ENCODE measurements at regions not wholly inside any gene's neighbourhood (a gene's known extent, or its start where the extent isn't known, plus 50 kb on each side); places are given as distances from the start of the nearest gene placed in this dataset.

GRCh38 chr18:35868915-35869314, 103.6 kb upstream of the RMP24 start:
- no peak overlapping the region for H3K27ac ChIP-seq (ENCODE audit: insufficient read depth, low read length)
- no peak overlapping the region for H2AFZ ChIP-seq (ENCODE audit: low read length)
- no peaks in the 10 kb centered on the region for H3K27me3 ChIP-seq (ENCODE audit: control insufficient read depth, insufficient read depth, low read length)
- TF ChIP-seq EZH2 (IDR thresholded peaks at IDR 0.05; ENCODE audit: low read length, missing control alignments) (no peak), CTCF (conservative IDR thresholded peaks at IDR 0.05 in 1 of 2, IDR thresholded peaks at IDR 0.05 in 1 of 2; ENCODE audit: low read depth in 1 of 2, low read length in 2 of 2) (no peak)
- no peak overlapping the region for H3K4me3 ChIP-seq (replicated peaks in 1 of 4; ENCODE audit: control extremely low read depth in 1 of 4, insufficient read depth in 1 of 4, low read depth in 3 of 4, low read length in 4 of 4)
- no peaks in the 10 kb centered on the region for H3K79me2 ChIP-seq (ENCODE audit: control insufficient read depth, insufficient read depth, low read length)
- no peaks in the 10 kb centered on the region for H3K36me3 ChIP-seq (ENCODE audit: control insufficient read depth, insufficient read depth, low read length)
- no peaks in the 10 kb centered on the region for H4K20me1 ChIP-seq (ENCODE audit: control insufficient read depth, extremely low read depth, insufficient read depth, low read length)
- H3K4me2 ChIP-seq (ENCODE audit: extremely low read depth, insufficient read depth, low read length): no peak overlapping the region
- H3K9ac ChIP-seq (ENCODE audit: insufficient read depth, low read length): no peak overlapping the region
- no peaks in the 10 kb centered on the region for H3K9me3 ChIP-seq (ENCODE audit: control insufficient read depth, insufficient read depth, low read depth, low read length)
- no peaks in the 10 kb centered on the region for H3K4me1 ChIP-seq (ENCODE audit: control insufficient read depth, extremely low read depth, insufficient read depth, low read length)
- DNase-seq (ENCODE audit: low read depth in 2 of 2): no peak

- H4K20me1 ChIP-seq (ENCODE audit: control insufficient read depth, extremely low read depth, insufficient read depth, low read length): no peaks in the 10 kb centered on the region
- no peak overlapping the region for H3K4me3 ChIP-seq (replicated peaks in 1 of 4; ENCODE audit: control extremely low read depth in 1 of 4, insufficient read depth in 1 of 4, low read depth in 3 of 4, low read length in 4 of 4)
- TF ChIP-seq EZH2 (IDR thresholded peaks at IDR 0.05; ENCODE audit: low read length, missing control alignments) (no peak), CTCF (conservative IDR thresholded peaks at IDR 0.05 in 1 of 2, IDR thresholded peaks at IDR 0.05 in 1 of 2; ENCODE audit: low read depth in 1 of 2, low read length in 2 of 2) (no peak)
- no peak overlapping the region for H3K4me2 ChIP-seq (ENCODE audit: extremely low read depth, insufficient read depth, low read length)
- H3K4me1 ChIP-seq (ENCODE audit: control insufficient read depth, extremely low read depth, insufficient read depth, low read length): no peaks in the 10 kb centered on the region
- DNase-seq (ENCODE audit: low read depth in 2 of 2): no peak
- no peak overlapping the region for H2AFZ ChIP-seq (ENCODE audit: low read length)
- no peaks in the 10 kb centered on the region for H3K9me3 ChIP-seq (ENCODE audit: control insufficient read depth, insufficient read depth, low read depth, low read length)
- no peak overlapping the region for H3K27ac ChIP-seq (ENCODE audit: insufficient read depth, low read length)
- H3K79me2 ChIP-seq (ENCODE audit: control insufficient read depth, insufficient read depth, low read length): no peaks in the 10 kb centered on the region
- H3K27me3 ChIP-seq (ENCODE audit: control insufficient read depth, insufficient read depth, low read length): no peaks in the 10 kb centered on the region
- no peak overlapping the region for H3K9ac ChIP-seq (ENCODE audit: insufficient read depth, low read length)
- H3K36me3 ChIP-seq (ENCODE audit: control insufficient read depth, insufficient read depth, low read length): no peaks in the 10 kb centered on the region
Observed at GRCh38 chr18:35871337-35871736, 101.1 kb upstream of the RMP24 start.

GRCh38 chr18:35875566-35875965, 96.9 kb upstream of the RMP24 start:
- no peak overlapping the region for H3K27ac ChIP-seq (ENCODE audit: insufficient read depth, low read length)
- no peak overlapping the region for H3K9ac ChIP-seq (ENCODE audit: insufficient read depth, low read length)
- no peak overlapping the region for H3K4me3 ChIP-seq (replicated peaks in 1 of 4; ENCODE audit: control extremely low read depth in 1 of 4, insufficient read depth in 1 of 4, low read depth in 3 of 4, low read length in 4 of 4)
- H2AFZ ChIP-seq (ENCODE audit: low read length): no peak overlapping the region
- no peaks in the 10 kb centered on the region for H3K9me3 ChIP-seq (ENCODE audit: control insufficient read depth, insufficient read depth, low read depth, low read length)
- H4K20me1 ChIP-seq (ENCODE audit: control insufficient read depth, extremely low read depth, insufficient read depth, low read length): no peaks in the 10 kb centered on the region
- H3K27me3 ChIP-seq (ENCODE audit: control insufficient read depth, insufficient read depth, low read length): no peaks in the 10 kb centered on the region
- H3K4me1 ChIP-seq (ENCODE audit: control insufficient read depth, extremely low read depth, insufficient read depth, low read length): no peaks in the 10 kb centered on the region
- TF ChIP-seq CTCF (conservative IDR thresholded peaks at IDR 0.05 in 1 of 2, IDR thresholded peaks at IDR 0.05 in 1 of 2; ENCODE audit: low read depth in 1 of 2, low read length in 2 of 2) (no peak), EZH2 (IDR thresholded peaks at IDR 0.05; ENCODE audit: low read length, missing control alignments) (no peak)
- DNase-seq (ENCODE audit: low read depth in 2 of 2): no peak
- no peaks in the 10 kb centered on the region for H3K79me2 ChIP-seq (ENCODE audit: control insufficient read depth, insufficient read depth, low read length)
- no peak overlapping the region for H3K4me2 ChIP-seq (ENCODE audit: extremely low read depth, insufficient read depth, low read length)
- no peaks in the 10 kb centered on the region for H3K36me3 ChIP-seq (ENCODE audit: control insufficient read depth, insufficient read depth, low read length)
